ENCODE measurements at regions not wholly inside any gene's neighbourhood (a gene's known extent, or its start where the extent isn't known, plus 50 kb on each side); places are given as distances from the start of the nearest gene placed in this dataset.

- DNase-seq (ENCODE audit: low read depth): no peak
- TF ChIP-seq POLR2A (IDR thresholded peaks at IDR 0.05; ENCODE audit: extremely low read depth, insufficient read length) (no peak), CTCF (IDR thresholded peaks at IDR 0.05; ENCODE audit: low read depth, low read length) (no peak), MAX (IDR thresholded peaks at IDR 0.05; ENCODE audit: low read depth, low read length) (no peak), MYC (IDR thresholded peaks at IDR 0.05; ENCODE audit: low read depth, low read length) (no peak)
- H3K4me3 ChIP-seq (ENCODE audit: low read depth, low read length): no peak overlapping the region
Measured at GRCh38 chrX:574251-574650, 56.3 kb upstream of the SHOX start.

- no peak overlapping the region for H3K4me3 ChIP-seq (ENCODE audit: low read depth, low read length)
- TF ChIP-seq MYC (IDR thresholded peaks at IDR 0.05; ENCODE audit: low read depth, low read length) (no peak), MAX (IDR thresholded peaks at IDR 0.05; ENCODE audit: low read depth, low read length) (no peak), CTCF (IDR thresholded peaks at IDR 0.05; ENCODE audit: low read depth, low read length) (no peak), POLR2A (IDR thresholded peaks at IDR 0.05; ENCODE audit: extremely low read depth, insufficient read length) (no peak)
- DNase-seq (ENCODE audit: low read depth): no peak
Measured at GRCh38 chrX:574830-575229, 55.8 kb upstream of the SHOX start.

- no peak for TF ChIP-seq POLR2A (IDR thresholded peaks at IDR 0.05; ENCODE audit: extremely low read depth, insufficient read length)
- TF ChIP-seq CTCF (IDR thresholded peaks at IDR 0.05; ENCODE audit: low read depth, low read length): no peak
- TF ChIP-seq MAX (IDR thresholded peaks at IDR 0.05; ENCODE audit: low read depth, low read length): no peak
- no peak for TF ChIP-seq MYC (IDR thresholded peaks at IDR 0.05; ENCODE audit: low read depth, low read length)
- DNase-seq (ENCODE audit: low read depth): no peak
- H3K4me3 ChIP-seq (ENCODE audit: low read depth, low read length): no peak overlapping the region
Measured at GRCh38 chrX:576904-577560, 53.6 kb upstream of the SHOX start.

GRCh38 chrX:578531-578930 lies 52.1 kb upstream of the SHOX start:
- TF ChIP-seq MAX (IDR thresholded peaks at IDR 0.05; ENCODE audit: low read depth, low read length) (no peak), POLR2A (IDR thresholded peaks at IDR 0.05; ENCODE audit: extremely low read depth, insufficient read length) (no peak), MYC (IDR thresholded peaks at IDR 0.05; ENCODE audit: low read depth, low read length) (no peak), CTCF (IDR thresholded peaks at IDR 0.05; ENCODE audit: low read depth, low read length) (no peak)
- no peak for DNase-seq (ENCODE audit: low read depth)
- H3K4me3 ChIP-seq (ENCODE audit: low read depth, low read length): no peak overlapping the region

GRCh38 chrX:580030-580429 lies 50.6 kb upstream of the SHOX start:
- DNase-seq (ENCODE audit: low read depth): no peak
- H3K4me3 ChIP-seq (ENCODE audit: low read depth, low read length): no peak overlapping the region
- TF ChIP-seq MAX (IDR thresholded peaks at IDR 0.05; ENCODE audit: low read depth, low read length) (no peak), CTCF (IDR thresholded peaks at IDR 0.05; ENCODE audit: low read depth, low read length) (no peak), MYC (IDR thresholded peaks at IDR 0.05; ENCODE audit: low read depth, low read length) (no peak), POLR2A (IDR thresholded peaks at IDR 0.05; ENCODE audit: extremely low read depth, insufficient read length) (no peak)
